Muscle of arm (tissue), 1 donor: ENCODE measurements at regions not wholly inside any gene's neighbourhood (a gene's known extent, or its start where the extent isn't known, plus 50 kb on each side); places are given as distances from the start of the nearest gene placed in this dataset.

ENCODE experiments used
- DNase-seq: peaks from one replicate; pipeline ENCODE4 v3.0.0-alpha.2; 2013

DNA sequence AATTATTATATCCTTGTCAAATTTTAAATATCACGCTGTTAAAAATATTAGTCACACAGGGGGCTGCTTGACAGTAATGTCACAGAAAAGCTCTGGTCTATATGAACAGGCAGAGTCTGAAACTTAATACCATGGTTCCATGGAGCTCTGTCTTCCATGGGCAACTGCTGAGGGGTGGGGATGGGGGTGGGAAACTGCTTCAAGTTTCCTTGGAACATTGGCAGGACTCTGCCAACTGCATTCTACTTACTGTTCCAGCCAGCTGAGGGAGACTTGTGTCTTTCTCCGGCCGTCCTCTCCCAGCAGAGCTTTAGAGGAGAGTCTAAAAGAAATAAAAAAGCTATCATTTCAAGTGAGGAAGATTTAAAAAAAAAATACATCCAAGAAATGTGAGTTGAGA, 348.7 kb downstream of the ZIC1 start:
- DNase-seq, result no peak

DNA sequence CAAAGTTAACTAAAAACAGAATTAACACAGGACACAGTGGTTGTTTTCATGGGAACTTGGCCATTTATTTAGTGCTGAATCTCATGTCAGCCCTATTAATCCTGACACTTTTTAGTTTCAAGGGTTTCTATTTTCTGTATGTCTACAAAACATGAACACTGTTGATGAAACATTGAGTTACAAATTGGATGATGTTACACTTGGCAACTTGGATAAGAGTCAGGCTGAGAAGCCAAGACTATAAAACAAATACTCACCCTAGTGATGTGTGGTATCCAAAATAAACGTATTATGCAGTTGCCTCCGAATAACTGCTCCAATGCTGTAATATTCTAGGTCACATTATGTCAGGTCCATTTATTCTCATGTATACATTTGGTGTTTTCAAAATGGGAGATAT, 349.6 kb downstream of the ZIC1 start:
- peak; percentile 56 for DNase-seq

DNA sequence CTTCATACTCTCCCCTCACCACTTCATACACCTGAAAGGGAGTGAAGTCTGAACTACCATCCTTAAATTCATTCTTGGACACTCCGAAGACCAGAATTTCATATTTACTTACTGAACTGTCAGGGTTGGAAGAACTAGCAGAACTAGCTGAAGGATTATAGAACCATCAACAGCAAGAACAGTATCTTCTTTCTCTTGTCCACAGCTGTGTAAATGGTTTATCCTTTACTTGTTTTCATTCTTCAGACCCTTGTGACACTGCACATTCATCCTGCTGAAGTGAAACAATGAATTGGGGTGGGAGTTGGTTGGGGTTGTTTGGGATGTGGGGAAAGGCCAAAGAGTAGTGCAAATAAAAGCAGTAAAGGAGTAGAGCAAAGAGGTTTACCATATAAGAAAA, 350.9 kb downstream of the ZIC1 start:
- DNase-seq, result no peak

DNA sequence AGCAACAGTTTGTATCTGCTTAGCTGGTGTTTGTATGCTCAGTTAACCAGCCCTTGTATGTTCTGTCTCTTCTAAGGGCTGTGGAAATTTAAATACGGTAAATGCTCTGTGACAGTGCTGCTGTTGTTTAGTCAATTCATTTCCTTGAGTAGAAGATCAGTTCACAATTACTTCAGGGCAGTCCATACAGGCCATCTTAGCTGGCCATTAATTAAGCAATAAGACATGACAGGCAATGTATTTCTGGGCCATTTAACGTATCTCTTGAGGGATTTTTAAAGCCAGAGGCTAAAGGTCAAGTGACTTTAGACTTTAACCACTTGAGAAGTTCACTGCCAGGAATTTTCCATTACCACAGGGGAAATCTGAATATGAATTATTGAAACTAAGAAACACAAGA, 351.8 kb downstream of the ZIC1 start:
- peak; percentile 27 for DNase-seq

DNA sequence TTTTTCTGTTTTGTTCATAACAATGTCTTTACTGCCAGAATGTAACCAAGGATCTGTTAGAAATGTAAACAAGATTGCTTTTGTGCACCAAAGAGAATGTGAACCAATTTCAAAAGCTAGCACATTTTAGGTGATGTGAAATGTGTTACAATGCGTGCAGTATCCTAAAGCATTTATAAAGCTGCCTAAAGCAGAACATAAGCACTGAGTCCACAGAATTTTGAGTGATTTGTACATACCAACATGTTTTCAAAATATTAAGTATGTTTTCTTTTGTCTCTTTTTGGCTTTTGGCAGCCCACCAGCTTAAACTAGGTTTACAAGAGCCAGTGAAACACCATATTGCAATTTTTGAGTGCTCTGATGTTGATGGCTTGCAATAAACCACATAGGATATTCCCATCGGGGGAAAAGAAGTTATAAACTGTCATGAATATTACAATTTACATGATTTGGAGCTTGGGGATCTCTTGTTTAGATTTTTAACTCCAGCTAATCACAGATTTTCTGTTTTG, 364.0 kb downstream of the ZIC1 start:
- no peak for DNase-seq

DNA sequence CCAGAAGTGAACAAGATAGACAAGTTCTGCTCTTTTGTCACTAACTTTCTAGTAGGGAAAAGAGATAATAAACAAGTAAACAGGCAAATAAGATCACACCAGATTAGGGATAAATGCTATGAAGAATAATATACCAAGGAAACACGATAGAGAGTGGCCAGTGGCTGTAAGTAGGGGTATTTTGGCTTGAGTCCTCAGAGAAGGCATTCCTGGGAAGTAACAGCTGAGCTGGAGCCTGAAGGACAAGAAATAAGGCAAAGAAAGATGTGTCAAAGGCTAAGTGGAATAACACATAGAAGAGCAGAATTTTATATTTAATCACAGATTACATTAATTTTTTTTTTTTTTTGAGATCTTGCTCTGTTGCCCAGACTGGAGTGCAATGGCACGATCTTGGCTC, 366.2 kb downstream of the ZIC1 start:
- no peak for DNase-seq

DNA sequence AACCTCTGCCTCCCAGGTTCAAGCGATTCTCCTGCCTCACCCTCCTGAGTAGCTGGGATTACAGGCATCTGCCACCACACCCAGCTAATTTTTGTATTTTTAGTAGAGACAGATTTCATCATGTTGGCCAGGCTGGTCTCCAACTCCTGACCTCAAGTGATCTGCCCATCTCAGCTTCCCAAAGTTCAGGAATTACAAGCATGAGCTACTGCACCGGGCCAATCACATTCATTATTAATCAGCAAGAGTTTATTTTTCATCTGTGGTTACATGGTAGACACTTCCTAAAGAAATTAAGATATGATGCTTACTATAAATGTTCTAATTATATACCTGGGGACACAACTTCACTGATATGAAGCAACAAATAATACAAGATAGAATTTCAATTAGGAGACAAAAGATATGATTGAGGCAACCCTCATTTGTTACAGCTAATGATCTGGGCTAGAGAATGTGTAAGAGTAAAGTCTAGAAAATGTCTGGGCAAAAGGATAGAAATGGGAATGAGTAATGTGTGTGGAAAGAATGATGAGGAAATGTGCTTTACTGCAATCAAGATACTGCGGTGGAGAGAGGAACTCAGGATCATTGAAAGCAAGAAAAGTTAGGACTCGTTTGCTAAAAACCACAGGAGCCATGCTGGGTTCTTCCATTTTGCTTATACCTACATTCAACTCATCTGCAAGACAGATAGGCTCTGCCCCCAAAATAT, 366.8 kb downstream of the ZIC1 start:
- no peak for DNase-seq

DNA sequence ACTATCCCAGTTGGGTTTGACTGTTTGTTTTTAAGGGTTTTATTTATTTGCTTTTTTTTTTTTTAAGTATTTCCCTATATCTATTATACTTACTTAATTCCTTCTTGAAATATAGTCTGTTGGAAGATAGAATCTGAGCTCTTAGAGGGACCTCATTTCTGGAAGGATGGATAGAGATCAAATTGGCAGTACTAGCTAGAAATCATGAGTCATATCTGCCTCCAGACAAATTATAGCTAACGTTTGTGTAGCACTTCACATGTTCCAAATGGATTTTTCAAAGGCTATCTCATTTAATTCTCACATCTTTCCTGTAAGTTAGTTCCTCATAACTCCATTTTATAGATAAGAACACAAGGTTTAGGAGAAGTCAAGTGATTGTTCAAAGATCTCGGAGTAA, 384.7 kb downstream of the ZIC1 start:
- DNase-seq, result no peak

DNA sequence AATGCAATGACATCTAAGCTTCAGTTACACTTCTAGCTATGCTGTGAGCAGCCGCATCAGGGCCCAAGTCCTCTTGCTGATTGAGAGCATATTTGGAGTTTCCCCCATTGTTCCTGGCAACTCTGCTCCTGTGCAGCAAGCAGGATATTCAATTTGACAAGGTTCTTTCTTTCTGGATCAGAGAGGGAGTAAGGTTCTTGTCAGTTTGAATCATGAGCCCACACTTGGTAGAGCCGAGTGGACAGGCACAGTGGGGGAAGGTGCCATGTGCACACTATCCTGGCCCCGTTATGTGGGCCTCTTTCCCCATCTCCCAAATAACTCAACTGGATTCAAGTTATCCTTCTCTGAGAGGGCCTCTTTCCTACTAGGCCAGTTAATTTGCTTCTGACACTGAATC, 385.4 kb downstream of the ZIC1 start:
- DNase-seq, result no peak

DNA sequence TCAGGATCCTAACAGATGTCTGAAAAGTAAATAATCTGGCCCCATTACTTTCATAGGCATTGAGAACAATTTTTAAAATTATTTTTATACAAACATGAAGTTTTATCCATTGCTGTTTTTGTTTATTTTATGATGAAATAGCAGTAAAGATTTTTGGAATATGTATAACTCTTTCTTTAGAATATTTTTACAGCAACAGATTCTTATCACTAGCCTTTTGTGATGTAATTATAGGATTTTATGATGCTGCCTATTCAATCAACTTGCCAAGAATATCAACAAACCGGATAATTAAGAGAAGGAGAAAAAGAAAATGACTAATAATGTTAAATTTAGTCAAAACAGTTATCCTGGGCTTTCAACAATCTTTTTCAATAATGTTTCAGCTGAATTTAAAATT, 386.3 kb downstream of the ZIC1 start:
- DNase-seq, result no peak

DNA sequence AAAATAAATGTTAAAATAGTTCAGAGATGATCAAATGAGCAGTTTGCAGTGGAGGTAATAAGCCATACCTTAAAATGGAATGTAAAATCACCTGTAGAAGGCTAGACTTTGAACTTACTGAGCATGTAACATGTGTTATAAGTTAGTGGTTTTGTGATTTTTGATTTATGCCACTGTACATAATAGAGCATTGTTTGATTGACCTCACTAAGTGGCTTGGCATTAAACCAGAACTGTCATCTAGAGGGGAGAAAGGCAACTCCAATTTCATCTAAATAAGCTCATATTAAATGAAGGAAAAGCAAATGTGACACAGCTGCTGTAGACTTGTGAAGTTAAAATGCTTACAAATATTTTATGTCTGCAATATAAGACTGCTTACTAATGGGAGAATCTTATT, 387.9 kb downstream of the ZIC1 start:
- no peak for DNase-seq

DNA sequence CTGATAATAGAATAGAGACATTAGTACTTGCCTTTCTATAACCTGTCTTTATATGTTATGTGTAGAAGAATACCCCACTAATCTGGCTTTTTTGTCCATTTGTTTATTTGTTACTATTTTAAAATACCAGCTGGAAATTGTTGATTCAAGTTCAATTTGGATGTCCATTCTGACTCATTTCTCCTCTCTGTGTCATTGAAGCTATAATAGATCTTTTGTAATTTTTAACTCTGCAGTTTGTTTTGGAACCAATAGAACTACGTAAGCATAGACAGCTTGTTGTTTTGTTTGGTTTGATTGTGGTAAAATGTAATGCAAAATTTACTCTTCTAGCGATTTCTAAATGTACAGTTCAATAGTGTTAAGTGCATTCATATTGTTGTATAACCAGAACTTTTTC, 390.4 kb downstream of the ZIC1 start:
- no peak for DNase-seq

DNA sequence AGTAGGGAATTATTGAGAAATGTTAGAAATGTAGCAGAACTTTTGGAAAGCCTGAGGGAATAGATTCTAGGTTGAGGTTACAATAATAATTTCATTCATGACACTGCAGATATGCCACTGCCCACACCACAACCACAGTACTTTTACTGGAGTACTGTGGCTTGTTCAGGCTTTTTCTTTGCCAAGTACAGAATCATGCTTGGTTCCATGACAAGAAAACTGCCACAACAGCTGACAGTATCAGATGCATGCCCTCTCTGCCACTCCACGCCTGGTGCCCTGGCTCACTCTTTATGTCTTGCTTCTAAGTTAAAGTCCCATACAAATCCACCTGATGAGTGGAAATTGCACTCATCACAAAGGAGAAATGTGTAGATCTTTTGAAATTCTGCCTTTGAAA, 398.6 kb downstream of the ZIC1 start:
- DNase-seq, result no peak

DNA sequence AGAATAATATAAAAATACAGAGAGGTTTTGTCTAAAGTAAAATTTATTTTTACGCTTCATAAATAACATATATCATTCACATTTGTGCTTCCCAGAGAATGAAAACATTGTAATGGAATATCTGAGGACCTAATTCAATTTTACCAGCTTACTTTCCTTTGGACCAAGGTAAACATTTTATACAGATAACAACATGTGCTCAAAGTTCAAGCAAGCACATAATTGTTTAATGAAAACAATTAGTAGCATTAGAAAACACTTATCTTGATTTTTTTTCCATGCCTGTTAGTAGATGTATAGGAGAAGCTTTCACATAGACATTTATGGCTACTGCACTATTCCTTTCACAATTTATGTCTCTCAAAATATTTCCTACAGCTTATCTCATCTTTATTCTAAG, 400.0 kb downstream of the ZIC1 start:
- no peak for DNase-seq

DNA sequence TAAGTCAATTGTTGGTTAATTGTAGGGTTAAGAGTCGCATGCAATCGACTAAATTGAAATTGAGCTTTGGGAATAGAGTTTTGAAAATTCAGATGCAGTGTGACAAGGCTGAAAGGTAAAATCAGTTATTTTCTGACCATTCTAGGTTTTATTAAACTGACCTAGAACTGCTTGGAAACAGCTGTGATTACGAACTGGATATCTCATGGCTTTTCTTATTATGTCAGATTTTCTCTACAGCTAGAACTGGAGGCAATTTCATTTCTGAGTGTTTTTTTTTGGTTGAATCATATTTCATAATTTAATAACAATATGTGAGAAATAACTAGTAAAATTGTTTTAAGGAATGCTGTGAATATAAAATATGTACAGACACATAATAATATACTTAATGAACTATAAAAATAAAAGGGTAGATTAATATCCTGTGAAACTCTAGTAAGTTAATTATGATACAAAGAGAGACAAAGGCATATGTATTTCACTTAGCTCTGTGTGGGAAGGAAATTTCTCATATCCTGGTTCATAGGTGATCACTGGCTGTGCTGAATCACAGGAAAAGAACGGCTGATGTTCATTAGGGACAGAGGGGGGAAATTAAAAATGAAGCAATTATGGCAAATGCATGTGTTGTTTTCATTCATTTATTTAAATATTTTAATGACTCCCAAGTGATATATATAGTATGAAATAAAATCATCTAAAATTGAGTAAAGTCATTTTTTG, 403.2 kb downstream of the ZIC1 start:
- no peak for DNase-seq

DNA sequence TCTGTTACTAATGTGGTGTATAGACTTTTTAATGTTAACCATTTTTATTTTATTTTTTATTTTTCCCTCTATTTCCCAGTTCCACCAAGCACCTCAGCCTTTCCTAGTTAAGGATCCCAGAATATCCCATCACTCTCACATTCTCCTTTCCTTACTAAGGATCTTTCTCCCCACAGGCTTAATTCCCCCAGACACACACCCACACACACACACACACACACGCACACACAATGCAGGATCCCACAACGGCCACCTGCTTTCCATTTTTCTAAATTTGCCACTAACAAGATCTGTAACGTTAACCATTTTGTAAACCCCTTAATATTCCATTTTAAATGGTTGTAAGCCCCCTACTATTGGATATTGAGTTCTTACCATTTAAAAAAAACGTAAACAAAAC, 404.1 kb downstream of the ZIC1 start:
- no peak for DNase-seq

DNA sequence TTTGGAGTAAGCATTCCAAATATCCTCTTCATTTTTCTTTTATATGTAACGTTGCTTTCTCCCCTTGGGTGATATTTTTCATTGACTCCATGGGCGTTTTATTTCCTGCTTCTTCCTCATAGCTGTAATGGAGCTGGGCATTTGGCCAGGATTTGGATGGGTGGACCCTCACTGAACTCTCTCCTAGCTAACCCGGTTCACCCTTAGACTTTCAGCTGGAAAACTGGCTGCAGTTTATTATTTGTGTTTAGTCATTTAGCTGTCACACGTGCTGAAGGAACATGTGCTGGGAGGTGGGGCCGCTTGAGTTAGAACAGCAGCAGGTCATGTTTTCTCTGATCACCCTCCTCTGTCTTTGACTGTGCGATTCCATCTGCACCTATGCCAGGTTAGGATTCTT, 407.6 kb downstream of the ZIC1 start:
- peak; percentile 88 for DNase-seq

DNA sequence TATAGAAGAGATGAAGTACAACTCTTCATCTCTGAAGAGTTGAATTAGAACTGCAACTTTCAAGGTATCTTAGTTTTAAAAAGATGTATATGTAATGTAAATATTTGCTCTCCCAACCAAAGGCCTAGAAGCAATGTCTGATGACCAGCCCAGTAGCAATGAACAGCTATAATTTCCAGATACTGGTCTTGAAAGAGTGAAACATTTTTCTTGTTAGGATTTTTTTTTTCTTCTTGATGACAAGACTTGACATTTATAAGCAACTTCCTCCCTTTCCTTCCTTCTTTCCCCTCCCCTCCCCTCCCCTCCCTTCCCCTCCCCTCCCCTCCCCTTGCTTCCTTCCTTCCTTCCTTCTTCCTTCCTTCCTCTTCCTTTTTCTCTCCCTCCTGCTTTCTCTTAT, 423.4 kb downstream of the ZIC1 start:
- DNase-seq, result no peak

DNA sequence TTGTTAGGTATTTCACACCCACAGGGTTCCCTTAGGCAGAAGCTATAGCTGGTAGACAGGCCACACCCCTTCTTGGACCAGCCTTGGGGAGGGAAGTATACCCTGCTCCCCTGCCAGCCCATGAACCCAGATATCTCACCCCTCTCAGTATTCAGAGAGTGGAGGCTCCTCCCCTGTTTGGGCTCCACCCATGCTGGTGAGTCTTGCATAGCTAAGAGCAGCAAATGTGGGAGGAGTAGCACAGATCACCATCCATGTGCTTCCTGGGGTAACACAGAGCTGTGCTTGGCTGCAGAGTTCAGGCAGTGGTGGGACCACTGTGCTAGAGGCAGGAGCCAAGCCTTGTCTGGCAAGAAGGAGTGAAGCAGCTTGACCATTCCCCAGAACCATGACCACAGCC, 427.2 kb downstream of the ZIC1 start:
- no peak for DNase-seq

DNA sequence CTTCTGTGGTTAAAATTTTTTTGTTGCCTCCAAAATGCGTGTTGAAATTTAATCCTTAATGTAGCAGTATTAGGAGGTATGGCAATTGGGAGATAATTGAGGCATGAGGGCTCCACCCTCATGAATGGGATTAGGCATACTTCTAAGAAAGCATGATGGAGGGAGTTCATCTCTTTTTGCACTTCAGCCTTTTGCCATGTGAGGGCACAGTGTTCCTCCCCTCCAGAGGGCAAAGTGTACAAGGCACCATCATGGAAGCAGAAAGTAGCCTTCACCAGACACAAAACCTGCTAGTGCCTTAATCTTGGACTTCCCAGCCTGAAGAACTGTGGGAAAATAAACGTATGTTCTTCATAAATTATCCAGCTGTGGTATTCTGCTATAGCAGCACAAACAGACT, 429.5 kb downstream of the ZIC1 start:
- DNase-seq, result no peak

DNA sequence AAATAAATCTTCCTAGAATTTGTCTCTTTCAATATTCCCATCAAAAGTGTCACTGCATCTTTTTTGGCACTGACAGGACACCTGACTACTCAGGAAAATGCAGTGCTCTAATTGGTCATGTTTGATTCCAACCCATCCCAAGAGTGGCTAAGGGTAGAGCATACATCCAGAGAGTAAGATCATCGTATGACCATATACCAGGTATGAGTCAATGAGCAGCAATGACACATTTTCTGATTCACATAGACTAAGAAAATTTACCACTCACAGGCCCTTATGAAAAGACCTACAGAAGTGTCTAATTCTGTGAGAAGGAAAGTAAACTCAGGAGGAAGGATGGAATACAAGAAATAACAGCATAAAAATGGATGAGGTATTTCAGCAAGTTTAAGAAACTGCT, 434.2 kb downstream of the ZIC1 start:
- DNase-seq, result no peak

DNA sequence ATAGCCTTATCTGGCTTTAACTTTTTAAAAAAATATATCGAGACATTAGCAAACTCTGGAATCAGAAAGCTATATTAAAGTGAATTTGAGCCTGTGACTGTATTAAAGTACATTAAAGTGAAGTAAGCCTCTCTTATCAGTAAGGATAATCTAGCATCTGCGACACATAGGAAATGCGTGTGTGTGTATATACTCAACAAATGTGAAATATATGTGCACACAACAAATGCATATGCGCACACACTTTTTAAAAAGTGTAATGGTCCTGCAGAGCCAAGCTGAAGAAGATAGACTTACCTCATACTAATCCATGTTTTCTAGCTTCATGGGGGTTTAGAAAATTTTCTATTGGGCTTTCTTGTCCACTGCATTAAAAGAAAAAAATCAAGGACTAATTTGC, 437.1 kb downstream of the ZIC1 start:
- DNase-seq, result no peak

DNA sequence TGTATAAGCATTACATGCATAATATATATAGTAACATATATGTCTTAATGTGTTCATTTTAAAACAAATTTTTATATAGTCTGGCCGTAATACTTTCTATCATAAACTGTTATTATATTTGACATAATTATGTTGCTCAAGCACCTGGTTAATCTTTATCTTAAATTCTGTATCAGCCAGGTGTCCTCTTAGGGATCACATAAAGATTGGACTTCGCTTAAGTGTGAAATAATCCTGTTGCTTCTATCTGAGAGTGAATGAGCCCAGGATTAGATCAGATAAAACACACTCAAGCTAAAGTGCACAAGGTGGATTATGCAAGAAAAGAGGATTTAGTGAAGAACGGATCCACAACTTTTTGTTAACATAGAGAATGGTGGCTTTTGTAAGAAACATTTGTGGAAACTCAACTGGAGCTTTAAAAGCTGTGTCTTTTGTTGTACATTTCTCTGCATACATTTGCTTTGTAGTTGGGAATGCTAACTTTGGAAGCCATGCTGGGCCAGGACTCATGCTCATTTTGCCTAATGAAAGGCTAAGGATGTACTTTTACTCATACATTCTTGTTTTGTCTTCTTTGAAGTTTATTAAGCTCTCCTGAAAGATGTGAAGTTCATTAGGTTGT, 437.8 kb downstream of the ZIC1 start:
- DNase-seq, result no peak
